Activated CD4-positive, alpha-beta T cell treated with anti-CD3 and anti-CD28 coated beads, Interleukin-2, Interleukin-4, amounts not matched to agents 100 ng/mL and 50 ng/mL, durations not matched to agents 16 hours and 8 hours (primary cell): ENCODE measurements at regions not wholly inside any gene's neighbourhood (a gene's known extent, or its start where the extent isn't known, plus 50 kb on each side); places are given as distances from the start of the nearest gene placed in this dataset.
A peak's percentile ranks its signal among the peaks of the same experiment; 100 is the strongest.
"Not testable (repeated sequence)": the region's sequence is repeated elsewhere in the genome, so short reads cannot be mapped to it uniquely, and the experiment has no call there.

Experiments used
- DNase-seq: peaks from one replicate; pipeline ENCODE4 v3.0.0-alpha.2; 2020; ENCODE audit warnings: low spot score

DNA sequence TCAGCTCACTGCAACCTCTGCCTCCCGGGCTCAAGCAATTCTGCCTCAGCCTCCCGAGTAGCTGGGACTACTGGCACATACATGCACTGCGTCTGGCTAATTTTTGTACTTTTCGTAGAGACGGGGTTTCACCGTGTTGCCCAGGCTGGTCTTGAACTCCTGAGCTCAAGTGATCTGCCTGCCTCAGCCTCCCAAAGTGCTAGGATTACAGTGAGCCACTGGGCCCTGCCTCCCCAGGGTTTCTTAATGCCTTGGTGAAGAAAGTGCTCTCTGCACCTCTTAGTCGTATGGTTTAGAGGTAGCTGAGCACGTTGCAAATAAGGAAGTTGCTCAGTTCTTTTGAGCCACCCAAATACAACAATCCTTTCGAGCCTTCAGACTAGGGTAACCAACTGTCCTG lies 1098.5 kb downstream of the TBC1D22A start:
- not testable (repeated sequence) for DNase-seq

DNA sequence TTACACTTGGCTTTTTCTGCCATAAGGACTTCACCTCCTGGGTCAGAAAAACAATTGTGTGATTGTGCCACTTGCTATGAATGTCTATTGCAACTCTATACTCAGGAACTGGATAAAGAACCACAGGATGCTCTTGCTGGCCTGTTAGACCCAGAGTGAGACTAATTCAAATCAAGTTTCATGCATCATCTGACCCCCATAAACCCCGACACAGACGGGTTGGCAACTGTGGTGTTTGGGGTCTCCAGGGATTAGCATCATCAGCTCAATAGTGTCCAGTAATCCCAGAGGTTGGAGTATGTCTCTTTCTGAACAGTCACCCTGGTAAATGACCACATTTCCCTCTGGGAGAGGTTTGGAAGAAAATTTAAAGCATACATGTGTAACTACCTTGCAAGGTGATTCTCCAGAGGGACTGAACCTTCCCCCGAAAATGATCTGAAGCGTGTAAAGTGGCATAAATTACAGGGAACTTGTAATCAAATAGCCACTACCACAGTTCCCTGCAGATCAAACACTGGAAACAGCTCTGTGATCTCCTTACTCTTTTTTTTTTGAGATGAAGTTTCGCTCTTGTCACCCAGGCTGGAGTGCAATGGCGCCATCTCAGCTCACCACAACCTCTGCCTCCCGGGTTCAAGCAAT lies 1097.6 kb downstream of the TBC1D22A start:
- no peak for DNase-seq

DNA sequence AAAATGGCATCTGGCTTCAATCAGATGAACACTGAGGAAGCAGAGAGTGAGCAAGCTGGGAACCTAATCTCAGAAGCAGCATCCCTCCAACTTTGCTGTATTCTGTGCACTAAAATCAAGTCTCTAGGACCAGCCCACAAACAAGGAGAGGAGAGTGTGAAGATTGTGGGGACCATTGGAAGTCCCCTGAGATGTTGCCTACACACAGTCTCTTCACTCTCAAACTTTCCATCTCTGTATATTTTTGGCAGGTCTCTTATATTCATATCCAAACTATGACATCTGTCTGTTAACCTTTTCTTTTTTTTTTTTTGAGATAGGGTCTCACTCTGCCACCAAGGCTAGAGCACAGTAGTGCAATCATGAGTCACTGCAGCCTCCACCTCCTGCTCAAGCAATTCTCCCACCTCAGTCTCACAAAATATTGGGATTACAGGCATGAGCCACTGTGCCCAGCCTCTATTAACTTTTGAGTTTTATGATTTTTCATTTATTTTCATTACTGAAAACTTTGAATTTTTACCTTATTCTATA lies 1096.4 kb downstream of the TBC1D22A start:
- DNase-seq: no peak

DNA sequence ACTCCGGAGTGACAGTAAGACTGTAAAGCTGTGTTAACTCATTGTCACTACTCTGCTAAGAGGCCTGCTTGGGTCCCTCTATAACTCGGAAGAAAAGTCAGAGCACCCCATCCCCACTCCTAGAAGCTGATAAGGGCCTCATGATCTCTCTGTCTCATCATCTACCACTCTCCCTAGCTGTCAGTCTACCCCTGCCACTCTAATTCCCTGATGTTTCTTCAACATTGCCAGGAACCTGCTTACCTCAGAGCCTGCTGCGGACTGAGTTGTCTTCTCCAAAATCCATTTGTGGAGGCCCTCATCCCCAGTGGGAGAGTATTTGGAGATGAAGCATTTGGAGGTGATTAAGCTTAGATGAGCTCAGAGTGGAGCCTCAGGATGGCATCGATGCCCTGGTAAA lies 1092.2 kb downstream of the TBC1D22A start:
- no peak for DNase-seq

DNA sequence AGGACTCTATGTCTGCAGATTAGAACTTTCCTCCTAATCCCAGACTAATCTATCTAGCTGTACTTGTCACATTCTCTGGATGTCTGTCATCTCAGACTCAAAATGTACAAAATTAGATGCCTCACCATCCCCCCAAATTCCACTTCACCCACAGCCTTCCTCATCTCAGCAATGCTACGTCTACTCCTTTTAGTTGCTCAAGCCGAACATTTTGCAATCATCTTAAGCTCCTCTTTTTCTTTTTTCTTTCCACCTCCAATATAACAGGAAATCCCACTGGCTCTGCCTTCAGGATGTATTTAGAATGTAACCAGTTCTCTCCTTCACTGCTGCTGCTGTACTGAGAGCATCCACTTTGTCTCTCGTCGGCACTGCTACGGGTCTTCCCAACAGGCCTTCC lies 1091.8 kb downstream of the TBC1D22A start:
- no peak for DNase-seq

DNA sequence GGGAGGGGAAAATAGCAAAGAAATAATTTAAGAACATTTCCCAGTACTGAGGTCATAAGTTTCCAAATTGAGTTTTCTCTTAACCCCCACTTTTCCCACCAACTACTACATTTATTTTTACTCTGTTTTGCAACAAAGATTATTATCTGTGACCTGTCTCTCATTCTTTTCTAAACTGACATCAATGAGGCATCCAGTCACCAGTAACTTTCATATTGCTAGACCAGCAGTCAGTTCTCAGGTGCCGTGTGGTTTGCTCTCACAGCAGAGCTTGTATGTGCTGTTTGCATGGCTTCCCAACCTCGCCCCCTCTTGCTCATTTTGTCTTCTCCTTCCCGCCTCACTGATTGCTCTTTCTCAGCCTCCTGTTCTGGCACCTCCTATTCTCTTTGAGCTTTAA lies 1091.3 kb downstream of the TBC1D22A start:
- no peak for DNase-seq

DNA sequence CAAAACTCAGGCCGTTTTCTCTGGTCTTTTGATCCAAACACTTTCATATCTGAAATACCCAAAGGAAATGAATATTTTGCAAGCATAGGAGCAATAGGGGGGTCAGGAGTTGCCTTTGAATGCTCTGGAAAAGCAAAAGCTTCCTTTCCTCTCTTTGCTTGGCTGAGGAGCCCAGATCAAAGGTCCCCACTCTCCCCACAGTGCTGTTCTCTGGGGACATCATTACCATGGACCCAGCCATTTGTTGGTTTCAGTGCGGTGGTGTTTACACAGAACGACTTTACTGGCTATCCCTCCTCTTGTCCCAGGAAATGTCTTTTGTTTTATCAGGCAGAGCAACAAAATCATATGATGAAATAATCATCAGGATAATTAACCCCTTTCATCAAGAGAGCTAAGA lies 1089.1 kb downstream of the TBC1D22A start:
- DNase-seq: no peak

DNA sequence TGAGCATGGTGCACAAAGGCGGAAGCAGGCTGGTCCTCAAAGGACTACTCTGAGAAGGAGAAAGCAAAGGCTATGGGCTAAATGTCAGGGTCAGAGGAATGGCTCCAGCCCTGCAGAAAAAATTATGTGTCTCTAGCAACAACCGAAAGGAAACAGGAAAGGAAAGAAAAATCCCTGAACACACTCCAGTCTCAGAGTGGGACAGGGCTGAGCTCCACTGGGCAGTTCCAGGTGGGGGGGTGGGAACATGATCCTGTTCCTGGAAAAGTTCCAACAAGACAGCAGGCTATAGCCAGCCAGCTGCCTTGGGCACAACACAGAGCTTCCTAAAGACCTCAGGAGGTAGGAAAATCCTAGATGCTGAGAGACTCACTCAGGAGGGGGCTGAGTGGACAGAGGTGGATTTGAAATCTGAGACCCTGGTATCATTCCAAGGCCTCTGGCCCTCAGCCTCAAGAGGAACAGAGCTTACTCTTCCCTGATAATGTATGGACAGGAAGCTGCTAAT lies 1088.2 kb downstream of the TBC1D22A start:
- DNase-seq: no peak

DNA sequence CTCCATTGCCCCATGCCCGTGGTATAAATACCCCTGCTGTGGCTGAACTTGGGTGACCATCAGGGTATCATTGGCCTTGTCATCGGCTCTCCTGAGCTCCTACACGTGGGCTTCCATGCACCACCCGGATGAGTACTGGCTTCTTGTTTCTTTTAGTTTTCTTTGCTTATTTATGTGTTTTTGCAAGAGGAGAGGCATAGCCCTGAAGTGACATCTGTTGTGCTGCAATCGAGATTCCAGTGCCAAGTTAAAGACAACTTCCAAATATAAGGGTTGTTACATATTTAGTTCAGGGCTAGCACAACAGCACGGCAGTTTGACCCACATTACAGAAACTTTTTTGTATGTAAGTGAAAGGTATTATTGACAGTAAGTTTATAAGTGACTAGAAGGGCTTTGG lies 1087.1 kb downstream of the TBC1D22A start:
- DNase-seq: no peak

DNA sequence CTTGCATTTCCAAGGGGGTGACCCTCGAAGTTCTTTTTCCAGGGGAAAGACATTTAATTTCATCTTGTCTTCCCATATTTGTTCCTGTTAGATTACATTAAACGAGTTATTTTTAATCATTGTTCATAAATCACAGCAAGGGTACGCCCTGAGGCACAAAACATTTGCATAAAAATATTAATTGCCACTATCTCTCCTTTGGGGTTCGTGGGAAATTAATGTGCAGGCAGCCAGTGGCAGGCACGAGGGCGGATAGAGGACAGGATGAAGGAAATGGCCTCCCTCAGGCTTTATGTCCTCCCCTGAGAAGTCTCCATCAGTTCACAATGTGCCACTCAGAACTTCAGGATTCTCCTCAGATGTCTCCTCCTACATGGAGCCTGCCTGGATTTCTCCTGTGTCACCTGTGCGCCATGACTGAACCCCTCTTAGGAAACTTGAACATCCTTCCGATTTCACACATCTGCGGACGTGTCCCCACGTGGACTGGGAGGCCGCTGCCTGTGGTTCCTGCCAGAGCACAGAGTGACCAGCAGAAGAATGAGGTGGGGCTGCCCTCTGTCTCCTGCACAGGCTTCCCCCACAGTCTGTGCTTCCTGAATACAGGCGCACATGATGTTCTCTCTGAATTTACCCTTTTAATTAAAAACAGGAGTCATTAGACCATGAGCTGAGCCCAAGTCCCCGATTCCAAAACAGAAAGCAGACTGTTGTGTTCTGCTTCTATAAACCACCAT lies 1085.9 kb downstream of the TBC1D22A start:
- DNase-seq: no peak

DNA sequence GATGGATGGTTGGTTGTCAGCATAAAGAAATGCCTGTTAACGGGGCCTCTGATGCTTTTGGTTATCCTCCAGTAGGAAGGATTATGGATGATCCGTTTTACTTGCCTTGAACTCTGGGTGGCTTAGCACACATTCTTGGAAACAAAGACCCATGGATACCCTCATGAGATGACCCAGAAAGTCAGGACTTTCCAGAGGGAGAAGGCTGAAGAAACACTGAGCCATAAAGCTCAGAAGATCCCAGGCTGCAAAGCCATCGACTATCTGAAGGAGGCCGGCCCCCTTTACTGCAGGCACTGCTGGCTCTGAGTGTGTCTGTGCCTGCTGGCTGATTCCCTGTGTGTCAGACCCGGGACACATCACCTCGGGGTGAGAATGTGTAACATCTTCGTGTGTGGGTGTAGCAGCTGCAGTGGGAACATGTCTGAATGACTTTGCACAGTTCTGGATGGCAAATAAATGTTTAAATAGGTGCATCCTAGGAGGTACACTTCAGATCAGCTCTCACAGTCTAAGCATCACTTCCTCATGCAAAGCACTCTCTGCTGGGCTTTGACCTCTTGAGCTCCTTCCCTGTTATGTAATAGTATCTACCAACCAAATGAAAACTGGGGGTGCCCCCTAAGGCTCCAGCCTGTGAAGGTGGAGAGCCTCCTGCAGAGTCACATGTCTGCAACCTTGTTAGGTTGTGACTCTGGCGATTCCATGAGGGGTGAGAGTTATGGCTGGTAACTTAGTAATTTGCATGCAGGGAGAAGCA lies 1084.9 kb downstream of the TBC1D22A start:
- DNase-seq: no peak

DNA sequence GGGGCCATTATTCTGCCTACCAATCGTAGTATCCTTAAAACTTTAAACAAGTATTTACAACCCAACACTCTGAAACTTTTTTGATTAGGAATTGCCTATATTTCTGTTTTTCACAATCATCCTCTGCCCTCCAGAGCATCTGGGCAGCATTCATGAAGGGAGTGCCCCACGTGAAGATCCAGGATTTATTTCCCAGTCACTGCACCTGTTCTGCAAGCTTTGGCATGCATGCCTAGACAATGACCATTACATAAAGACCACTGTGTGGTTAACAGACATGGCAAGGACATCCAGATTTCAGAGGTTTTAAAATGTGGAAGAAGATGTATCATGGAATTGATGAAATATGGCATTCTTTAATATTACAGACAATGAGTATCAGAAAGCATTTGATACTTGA lies 1083.8 kb downstream of the TBC1D22A start:
- no peak for DNase-seq

DNA sequence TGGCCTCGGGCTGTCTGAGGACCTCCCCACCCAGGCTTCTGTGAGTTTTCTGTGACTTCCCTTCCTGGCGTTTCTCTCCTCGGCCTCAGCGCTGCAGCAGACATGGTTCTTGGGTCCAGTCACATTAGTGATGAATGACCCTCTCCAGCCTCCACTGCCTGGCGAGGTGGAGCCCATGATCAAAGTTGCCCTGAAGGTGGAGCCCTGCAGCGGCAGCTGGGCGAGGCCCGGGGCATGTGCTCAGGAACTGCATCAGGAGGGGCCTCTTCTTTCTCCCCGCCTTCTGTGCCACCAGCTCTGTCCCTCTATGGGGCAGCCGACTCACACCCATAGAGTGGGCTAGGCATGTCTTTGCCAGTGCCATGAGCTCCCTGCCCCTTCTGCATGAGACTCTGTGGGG lies 1079.7 kb downstream of the TBC1D22A start:
- DNase-seq: no peak

DNA sequence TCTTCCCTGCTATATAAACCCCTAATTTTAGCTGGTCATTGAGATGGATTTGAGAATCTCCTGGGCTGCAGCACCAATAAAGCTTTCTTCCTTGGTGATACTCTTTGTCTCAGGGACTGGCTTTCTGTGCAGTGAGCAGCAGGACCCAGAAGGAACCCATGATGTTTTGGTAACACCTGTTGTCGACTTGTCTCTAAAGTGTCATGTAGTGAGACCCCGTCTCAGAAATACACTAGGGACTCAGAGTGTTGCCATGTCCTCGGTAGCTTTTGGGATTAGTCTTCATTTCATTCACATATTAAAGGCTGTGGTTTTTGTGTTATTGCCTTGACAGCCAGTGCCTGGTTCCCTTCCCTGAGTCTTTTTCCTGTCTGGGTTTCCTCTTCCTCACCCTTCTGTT lies 1078.7 kb downstream of the TBC1D22A start:
- DNase-seq: no peak

DNA sequence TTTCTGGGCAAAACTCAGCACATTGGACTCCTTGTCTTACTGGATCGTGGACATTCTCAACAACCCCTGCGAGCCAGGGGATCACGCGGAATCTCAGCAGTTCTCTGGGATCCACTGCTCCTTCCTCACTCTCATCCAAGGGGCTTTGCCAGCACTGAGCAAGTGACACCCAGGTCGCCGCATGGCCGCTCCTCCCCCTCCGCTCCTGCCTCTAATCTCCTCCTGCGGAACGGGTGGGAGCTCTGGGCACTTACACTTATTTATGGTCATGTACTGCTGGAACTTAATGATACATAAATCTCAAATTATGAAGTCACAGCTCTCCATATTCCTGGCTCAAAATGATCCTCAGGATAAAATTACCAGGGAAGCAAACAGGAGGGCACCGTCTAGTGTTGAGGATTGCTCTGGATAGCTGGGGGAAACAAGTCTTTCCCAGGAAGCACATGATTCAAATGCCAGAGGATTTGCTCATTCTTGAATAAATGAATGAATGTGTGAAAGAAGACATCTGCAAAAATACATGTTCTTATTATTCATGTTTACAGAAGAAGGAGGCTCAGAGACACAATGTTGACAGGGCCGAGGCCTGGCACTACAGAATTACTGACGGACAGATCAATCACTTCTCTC lies 1077.3 kb downstream of the TBC1D22A start:
- no peak for DNase-seq

DNA sequence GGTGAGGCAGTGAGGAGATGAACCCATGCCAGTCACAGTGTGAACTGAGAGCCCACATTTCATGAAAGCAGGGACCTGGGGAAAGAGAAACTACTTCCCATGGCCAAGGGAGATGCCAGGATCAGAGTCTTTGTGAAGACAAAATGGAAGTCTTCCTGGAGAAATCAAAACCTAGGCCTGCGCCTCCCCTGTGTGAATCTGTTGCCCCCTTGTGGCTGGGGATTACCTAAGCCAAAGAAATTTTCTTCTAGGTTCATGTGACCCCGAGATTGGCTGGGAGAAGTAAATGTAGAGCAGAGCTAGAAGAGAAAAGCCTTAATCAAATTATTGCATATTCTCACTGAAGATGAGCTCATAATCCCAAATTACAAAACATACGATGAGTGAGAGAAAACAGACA lies 1075.3 kb downstream of the TBC1D22A start:
- peak; percentile 6 for DNase-seq

DNA sequence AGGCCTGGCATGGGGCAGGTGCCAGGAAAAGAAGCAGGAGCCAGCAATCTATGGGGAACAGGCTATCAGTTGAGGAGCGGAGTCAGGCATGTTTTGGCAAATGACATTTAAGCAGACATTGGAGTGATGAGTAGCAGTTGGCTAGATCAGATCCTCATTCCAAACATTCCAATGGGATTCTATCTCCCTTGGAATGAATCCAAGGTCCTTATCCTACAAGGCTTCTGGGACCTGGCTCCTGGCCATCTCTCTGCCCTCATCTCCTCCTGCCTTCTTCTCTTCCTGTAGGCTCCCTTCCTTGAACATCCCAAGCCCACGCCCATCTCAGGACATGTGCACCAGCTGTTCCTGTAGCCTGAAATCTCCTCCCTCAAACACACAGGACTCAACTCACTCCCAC lies 1074.5 kb downstream of the TBC1D22A start:
- DNase-seq: no peak

DNA sequence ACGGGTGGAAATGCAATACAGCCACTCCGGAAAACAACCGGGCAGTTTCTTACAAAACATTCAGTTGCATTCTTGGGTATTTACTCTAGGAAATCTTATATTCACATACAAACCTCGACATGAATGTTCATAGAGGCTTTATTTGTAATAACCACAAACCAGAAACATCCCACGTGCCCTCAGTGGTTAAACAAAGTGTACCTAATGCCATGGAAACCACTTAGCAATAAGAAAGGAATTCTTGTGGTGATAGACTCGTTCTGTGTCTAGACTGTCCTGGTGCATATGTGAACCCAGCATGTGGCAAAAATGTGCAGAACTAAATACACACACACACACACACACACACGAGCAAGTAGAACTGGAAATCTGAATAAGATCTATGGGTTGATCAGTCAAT lies 1073.3 kb downstream of the TBC1D22A start:
- no peak for DNase-seq

DNA sequence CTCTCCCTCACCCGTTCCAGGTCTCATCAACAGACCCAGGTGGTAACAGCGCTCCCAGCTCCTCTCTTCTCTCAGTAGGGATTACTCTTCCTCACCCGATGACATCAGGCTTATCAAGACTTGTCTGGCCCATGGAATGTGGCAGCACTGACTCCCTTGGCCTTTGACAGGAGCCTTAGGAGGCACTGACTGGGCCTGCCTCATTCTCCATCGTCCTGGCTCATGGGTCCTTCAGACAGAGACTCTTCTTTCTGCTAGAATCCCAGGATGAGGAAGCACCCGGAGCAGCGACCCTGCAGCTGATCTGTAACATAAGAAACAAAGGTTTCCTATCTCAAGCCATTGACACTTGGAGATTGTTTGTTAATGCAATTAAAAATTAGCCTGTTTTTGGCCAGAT lies 1063.6 kb downstream of the TBC1D22A start:
- DNase-seq: no peak

DNA sequence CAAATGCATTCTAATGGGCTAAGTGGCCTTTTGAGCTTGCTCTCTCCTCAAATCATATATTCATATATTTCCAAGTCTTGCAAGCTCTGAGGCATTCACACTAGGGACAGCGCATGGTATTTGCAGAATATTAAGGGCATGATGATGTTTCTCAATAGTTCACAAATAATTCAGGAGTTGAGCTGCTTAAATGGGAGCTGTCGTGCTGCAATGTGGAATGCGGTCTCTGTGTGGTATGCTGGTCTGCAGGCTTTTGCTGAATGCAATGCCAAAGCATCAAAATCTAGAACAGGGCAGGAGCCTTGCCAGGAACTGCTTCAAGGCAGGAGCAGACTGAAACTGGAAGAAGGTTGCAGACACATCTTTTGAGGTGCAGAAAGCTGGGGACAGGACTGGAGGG lies 1060.0 kb downstream of the TBC1D22A start:
- no peak for DNase-seq

DNA sequence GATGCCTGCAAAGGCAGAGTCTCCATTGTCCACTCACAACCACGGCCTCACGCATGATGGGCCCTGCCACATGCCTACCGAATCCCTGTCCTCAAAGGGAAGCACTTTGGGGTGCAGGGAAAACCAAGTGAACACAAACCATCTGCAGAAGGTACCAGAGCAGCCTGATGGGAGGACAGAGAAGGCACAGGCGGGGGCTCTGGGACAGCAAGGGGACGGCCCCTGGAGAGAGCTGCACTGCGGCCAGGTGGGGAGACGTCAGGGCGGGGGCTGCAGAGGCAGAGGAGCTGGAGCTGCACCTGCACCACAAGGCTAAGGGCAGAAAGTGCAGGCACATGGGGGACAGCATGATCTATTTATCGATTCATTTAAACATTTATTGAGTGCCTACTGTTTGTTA lies 1056.0 kb downstream of the TBC1D22A start:
- DNase-seq: no peak

DNA sequence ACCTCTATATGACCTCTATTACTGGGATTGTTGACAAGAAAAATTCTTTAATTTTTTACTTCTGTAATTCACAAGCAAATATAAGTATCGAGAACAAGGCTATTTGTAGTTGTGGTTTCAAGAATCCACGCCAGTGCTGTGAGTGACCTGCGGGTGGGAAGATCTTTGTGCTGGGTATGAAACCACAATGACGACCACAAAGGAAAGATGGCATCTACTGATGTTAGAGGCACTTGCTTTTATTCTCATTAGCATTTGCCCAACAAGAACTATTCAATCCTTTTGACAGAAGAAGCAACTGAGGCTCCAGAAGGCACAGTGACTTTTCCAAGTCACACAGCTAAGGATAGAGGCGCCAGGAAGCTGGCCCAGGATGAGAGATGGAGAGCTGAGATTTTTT lies 1054.9 kb downstream of the TBC1D22A start:
- no peak for DNase-seq
